Brain microvascular endothelial cell (primary cell): ENCODE measurements at regions not wholly inside any gene's neighbourhood (a gene's known extent, or its start where the extent isn't known, plus 50 kb on each side); places are given as distances from the start of the nearest gene placed in this dataset.

Experiments used
- DNase-seq: peaks from one replicate; pipeline ENCODE4 v3.0.0-alpha.2; 2020
- H3K27ac ChIP-seq: fragments of 250-450 bp; sonication (Bioruptor Pico); 2 replicates; pipeline ENCODE4 v1.5.1; 2020; ENCODE audit warnings: mild to moderate bottlenecking, moderate library complexity
- H3K27me3 ChIP-seq: fragments of 250-450 bp; sonication (Bioruptor Pico); replicated peaks from 2 replicates; pipeline ENCODE4 v1.5.1; 2020; ENCODE audit warnings: mild to moderate bottlenecking
- H3K36me3 ChIP-seq: fragments of 250-450 bp; sonication (Bioruptor Pico); replicated peaks from 2 replicates; pipeline ENCODE4 v1.5.1; 2020; ENCODE audit warnings: mild to moderate bottlenecking
- H3K4me3 ChIP-seq: 2 replicates; pipeline ENCODE4 v1.5.1; 2011; ENCODE audit warnings: low read depth, mild to moderate bottlenecking, control low read depth, low read length, moderate library complexity
- in situ Hi-C: cut with HindIII; loops from 2 replicates; pipeline ENCODE4 v1.10.0; 2017; ENCODE audit warnings: low sequenced_read_pairs, low pct_ligation_motif_present
- TF ChIP-seq, protein P1 (sequence below): IDR thresholded peaks from 2 replicates; pipeline ENCODE4 v1.5.1; 2011; ENCODE audit warnings: low read depth, mild to moderate bottlenecking, moderate library complexity, low read length, control low read depth, inconsistent platforms; ENCODE audit errors: missing control alignments

- Histone ChIP-seq H3K27ac (no peak overlapping the region), H3K36me3 (no peaks in the 10 kb centered on the region), H3K27me3 (peaks cover 18% of the 10 kb centered on the region), H3K4me3 (no peak overlapping the region)
- DNase-seq = no peak
- TF ChIP-seq, protein P1, sequence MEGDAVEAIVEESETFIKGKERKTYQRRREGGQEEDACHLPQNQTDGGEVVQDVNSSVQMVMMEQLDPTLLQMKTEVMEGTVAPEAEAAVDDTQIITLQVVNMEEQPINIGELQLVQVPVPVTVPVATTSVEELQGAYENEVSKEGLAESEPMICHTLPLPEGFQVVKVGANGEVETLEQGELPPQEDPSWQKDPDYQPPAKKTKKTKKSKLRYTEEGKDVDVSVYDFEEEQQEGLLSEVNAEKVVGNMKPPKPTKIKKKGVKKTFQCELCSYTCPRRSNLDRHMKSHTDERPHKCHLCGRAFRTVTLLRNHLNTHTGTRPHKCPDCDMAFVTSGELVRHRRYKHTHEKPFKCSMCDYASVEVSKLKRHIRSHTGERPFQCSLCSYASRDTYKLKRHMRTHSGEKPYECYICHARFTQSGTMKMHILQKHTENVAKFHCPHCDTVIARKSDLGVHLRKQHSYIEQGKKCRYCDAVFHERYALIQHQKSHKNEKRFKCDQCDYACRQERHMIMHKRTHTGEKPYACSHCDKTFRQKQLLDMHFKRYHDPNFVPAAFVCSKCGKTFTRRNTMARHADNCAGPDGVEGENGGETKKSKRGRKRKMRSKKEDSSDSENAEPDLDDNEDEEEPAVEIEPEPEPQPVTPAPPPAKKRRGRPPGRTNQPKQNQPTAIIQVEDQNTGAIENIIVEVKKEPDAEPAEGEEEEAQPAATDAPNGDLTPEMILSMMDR = no peak
- in situ Hi-C loops = loop anchor here (25.0 kb wide), 1 partner anchor 199 kb away; no protein-coding TSS in a partner anchor
Measured at GRCh38 chr3:14262867-14263266, 84.2 kb downstream of the LSM3 start.

- Histone ChIP-seq H3K27me3 (peaks cover 18% of the 10 kb centered on the region), H3K27ac (no peak overlapping the region), H3K36me3 (no peaks in the 10 kb centered on the region), H3K4me3 (no peak overlapping the region)
- no peak for DNase-seq
- TF ChIP-seq, protein P1 = no peak
- in situ Hi-C loops = loop anchor here (25.0 kb wide), 1 partner anchor 199 kb away; no protein-coding TSS in a partner anchor
Measured at GRCh38 chr3:14263317-14264005, 84.8 kb downstream of the LSM3 start.

GRCh38 chr3:14265246-14265962, 86.8 kb downstream of the LSM3 start:
- Histone ChIP-seq H3K4me3 (no peak overlapping the region), H3K27ac (no peak overlapping the region), H3K27me3 (peaks cover 25% of the 10 kb centered on the region), H3K36me3 (no peaks in the 10 kb centered on the region)
- in situ Hi-C loops = loop anchor here (25.0 kb wide), 1 partner anchor 197 kb away; no protein-coding TSS in a partner anchor
- TF ChIP-seq, protein P1 = no peak
- peak; percentile 63 for DNase-seq

DNA sequence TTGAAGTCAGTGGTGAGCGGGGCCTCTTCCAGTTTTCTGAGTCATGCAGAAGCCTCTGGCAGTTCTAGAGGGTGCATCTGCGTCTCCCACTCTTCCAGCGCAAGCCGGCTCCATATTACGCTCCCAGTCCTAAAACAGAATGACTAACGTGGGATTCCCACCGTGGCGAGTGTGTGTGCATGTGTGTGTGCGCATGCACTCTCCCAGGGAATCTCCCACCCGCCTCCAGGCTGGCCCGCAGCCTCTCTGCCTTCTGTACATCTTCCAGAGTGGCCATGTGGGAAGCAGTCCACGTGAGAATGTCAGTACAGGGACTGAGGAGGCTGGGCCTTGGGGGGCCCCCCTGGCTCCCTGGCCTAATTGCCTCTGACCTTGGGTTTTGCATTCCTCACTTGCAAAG, 87.7 kb downstream of the LSM3 start:
- no peak overlapping the region for H3K27ac ChIP-seq
- H3K36me3 ChIP-seq = no peaks in the 10 kb centered on the region
- H3K27me3 ChIP-seq = peaks cover 25% of the 10 kb centered on the region
- in situ Hi-C loops = loop anchor here (25.0 kb wide), 1 partner anchor 196 kb away; no protein-coding TSS in a partner anchor
- TF ChIP-seq, protein P1 = no peak
- peak; percentile 25 for DNase-seq
- no peak overlapping the region for H3K4me3 ChIP-seq

- peaks cover 19% of the 10 kb centered on the region for H3K27me3 ChIP-seq
- in situ Hi-C loops = loop anchor here (25.0 kb wide), 1 partner anchor 194 kb away; no protein-coding TSS in a partner anchor
- no peak for DNase-seq
- TF ChIP-seq, protein P1 = no peak
- H3K4me3 ChIP-seq = no peak overlapping the region
- no peak overlapping the region for H3K27ac ChIP-seq
- H3K36me3 ChIP-seq = no peaks in the 10 kb centered on the region
Measured at GRCh38 chr3:14267976-14268375, 89.4 kb downstream of the LSM3 start.
